HCT116 (cell line): ENCODE measurements at regions not wholly inside any gene's neighbourhood (a gene's known extent, or its start where the extent isn't known, plus 50 kb on each side); places are given as distances from the start of the nearest gene placed in this dataset.

Experiments
- ATAC-seq: fragments of 200-7000 bp; cut with Tn5 transposase; 2 replicates; pipeline ENCODE4 v1.9.1; 2020; ENCODE audit warnings: mild to moderate bottlenecking, moderate library complexity
- BruUV-seq: library from RNA; stranded (reverse); fragments of 400-500 nt; replicated peaks from 2 replicates; lab custom pipeline; 2021; lab: Mats Ljungman, UMichigan
- CTCF ChIA-PET: fragments of 300-600 bp; sonication (Branson Sonifier 250); formaldehyde crosslinking; loops from one replicate; lab custom pipeline; 2021; ENCODE audit warnings: antibody characterized with exemption; lab: Charles Lee
- POLR2A ChIA-PET: fragments of 300-600, 350-600 bp; sonication (Branson Sonifier 250); formaldehyde crosslinking; loops from one replicate; lab custom pipeline; 2021; ENCODE audit warnings: antibody characterized with exemption; lab: Charles Lee
- RAD21 ChIA-PET, 2 experiments: fragments of 300-600 bp; sonication (Branson Sonifier 250); formaldehyde crosslinking; loops; one replicate each; lab custom pipeline; 2023; ENCODE audit warnings: low total read pairs in 2 of 2; ENCODE audit not compliant: uncharacterized antibody in 2 of 2, unreplicated experiment in 2 of 2, low non-redundant PET in 1 of 2; lab: Charles Lee
- DNase-seq: peaks from one replicate; pipeline ENCODE4 v3.0.0-alpha.2; 2010; ENCODE audit warnings: low read depth, low spot score
- H2AFZ ChIP-seq: fragments of 200-600 bp; shearing (Covaris generic), sonication (generic); 2 replicates; pipeline ENCODE4 v1.6.1; 2017; ENCODE audit warnings: low read depth, mixed run types, mixed read lengths, antibody characterized with exemption, low read length; ENCODE audit not compliant: poor library complexity, severe bottlenecking
- H3K27ac ChIP-seq: 2 replicates; pipeline ENCODE4 v1.5.1; 2012; ENCODE audit warnings: low read depth, low read length
- H3K27me3 ChIP-seq: fragments of 200-600 bp; sonication (generic); 2 replicates; pipeline ENCODE4 v1.6.1; 2016; ENCODE audit warnings: mixed run types, low read length, mixed read lengths; ENCODE audit not compliant: insufficient read depth
- H3K36me3 ChIP-seq, 2 experiments: fragments of 200-500 bp in 1 of 2; fragments of 200-600 bp in 1 of 2; sonication (Bioruptor generic) in 1 of 2; sonication (generic) in 1 of 2; 2 replicates each; pipeline versions ENCODE4 v1.5.1 to v1.6.1; 2014 to 2016; ENCODE audit warnings: low read length in 2 of 2, inconsistent platforms in 1 of 2, mixed read lengths in 1 of 2, mixed run types in 1 of 2; ENCODE audit not compliant: insufficient read depth in 2 of 2, control insufficient read depth in 1 of 2
- H3K4me1 ChIP-seq, 2 experiments: fragments of 200-600 bp in 1 of 2; sonication (generic) in 1 of 2; 2 replicates each; pipeline versions ENCODE4 v1.5.1 to v1.6.1; 2012 to 2017; ENCODE audit warnings: low read length in 2 of 2, inconsistent platforms in 1 of 2, mild to moderate bottlenecking in 1 of 2, mixed read lengths in 1 of 2, mixed run types in 1 of 2, moderate library complexity in 1 of 2; ENCODE audit not compliant: insufficient read depth in 2 of 2, control insufficient read depth in 1 of 2
- H3K4me2 ChIP-seq: fragments of 200-600 bp; sonication (generic); 2 replicates; pipeline ENCODE4 v1.6.1; 2017; ENCODE audit warnings: mixed run types, low read length, mixed read lengths
- H3K4me3 ChIP-seq, 2 experiments: fragments of 200-600 bp in 1 of 2; sonication (generic) in 1 of 2; replicated peaks in 1 of 2; 2 replicates each; pipeline ENCODE4 v1.5.1; 2011 to 2016; ENCODE audit warnings: low read length in 2 of 2, control low read depth in 1 of 2, low read depth in 1 of 2, mild to moderate bottlenecking in 1 of 2, mixed read lengths in 1 of 2, mixed run types in 1 of 2
- H3K79me2 ChIP-seq: fragments of 200-600 bp; sonication (generic); 2 replicates; pipeline ENCODE4 v1.6.1; 2017; ENCODE audit warnings: mild to moderate bottlenecking, mixed run types, low read length, moderate library complexity, mixed read lengths; ENCODE audit not compliant: insufficient read depth
- H3K9ac ChIP-seq: fragments of 200-600 bp; sonication (generic); 2 replicates; pipeline ENCODE4 v1.6.1; 2016; ENCODE audit warnings: low read length, mixed read lengths
- H3K9me2 ChIP-seq: fragments of 200-600 bp; sonication (generic), shearing (Covaris generic); 2 replicates; pipeline ENCODE4 v1.6.1; 2017; ENCODE audit warnings: mixed run types, mild to moderate bottlenecking, moderate library complexity; ENCODE audit not compliant: insufficient read depth
- H3K9me3 ChIP-seq, 2 experiments: fragments of 200-500 bp in 1 of 2; fragments of 200-600 bp in 1 of 2; sonication (Bioruptor generic) in 1 of 2; sonication (generic) in 1 of 2; 2 replicates each; pipeline ENCODE4 v1.6.1; 2014 to 2017; ENCODE audit warnings: low read length in 2 of 2, mixed read lengths in 2 of 2, inconsistent platforms in 1 of 2, low read depth in 1 of 2, mild to moderate bottlenecking in 1 of 2, mixed run types in 1 of 2, moderate library complexity in 1 of 2; ENCODE audit not compliant: control insufficient read depth in 1 of 2, insufficient read depth in 1 of 2
- H4K20me1 ChIP-seq: fragments of 200-600 bp; sonication (generic), shearing (Covaris generic); 2 replicates; pipeline ENCODE4 v1.6.1; 2017; ENCODE audit warnings: mixed run types, mild to moderate bottlenecking, moderate library complexity; ENCODE audit not compliant: insufficient read depth
- ATF3 ChIP-seq: IDR thresholded peaks from 2 replicates; pipeline ENCODE4 v1.6.1; 2012
- ELF1 ChIP-seq: IDR thresholded peaks from 2 replicates; pipeline ENCODE4 v1.6.1; 2012; ENCODE audit warnings: low read depth, borderline replicate concordance
- FOSL1 ChIP-seq: IDR thresholded peaks from 2 replicates; pipeline ENCODE4 v1.6.1; 2012; ENCODE audit warnings: low read depth
- MAX ChIP-seq: IDR thresholded peaks from 2 replicates; pipeline ENCODE4 v1.6.1; 2012
- POLR2AphosphoS5 ChIP-seq: IDR thresholded peaks from 2 replicates; pipeline ENCODE4 v1.6.1; 2011; ENCODE audit warnings: mild to moderate bottlenecking, low read depth, low read length, moderate library complexity
- RAD21 ChIP-seq: IDR thresholded peaks from 2 replicates; pipeline ENCODE4 v1.6.1; 2012; ENCODE audit warnings: low read depth, mild to moderate bottlenecking
- SP1 ChIP-seq: IDR thresholded peaks from 2 replicates; pipeline ENCODE4 v1.6.1; 2012; ENCODE audit warnings: low read depth
- YY1 ChIP-seq: IDR thresholded peaks from 2 replicates; pipeline ENCODE4 v1.6.1; 2011; ENCODE audit warnings: low read length, low read depth, moderate library complexity, mild to moderate bottlenecking; ENCODE audit not compliant: insufficient replicate concordance; ENCODE audit errors: extremely low read depth
- ZBTB33 ChIP-seq: IDR thresholded peaks from 2 replicates; pipeline ENCODE4 v1.6.1; 2011; ENCODE audit warnings: mild to moderate bottlenecking, low read length, moderate library complexity; ENCODE audit not compliant: insufficient replicate concordance; ENCODE audit errors: extremely low read depth
- ZNF274 ChIP-seq: fragments of 200-500 bp; sonication (Bioruptor generic); IDR thresholded peaks from 2 replicates; pipeline ENCODE4 v1.6.1; 2014; ENCODE audit warnings: mild to moderate bottlenecking, low read depth, low read length, inconsistent platforms
- intact Hi-C: fragments of 100-400 bp; cut with micrococcal nuclease; formaldehyde crosslinking; loops from 2 replicates; pipeline ENCODE4 v1.10.0; 2022

GRCh38 chr9:13508086-13508485 lies 228.6 kb upstream of the MPDZ start:
- BruUV-seq, result no TSS peak
- no peaks in the 10 kb centered on the region for H3K79me2 ChIP-seq
- POLR2A ChIA-PET, result no interaction called here

More at GRCh38 chr9:13508086-13508485, 228.6 kb upstream of the MPDZ start:
- no peaks in the 10 kb centered on the region for H3K4me1 ChIP-seq
- no peaks in the 10 kb centered on the region for H3K36me3 ChIP-seq
- ChIA-PET RAD21 (no interaction called here), CTCF (no interaction called here)
- ATAC-seq (no peak), DNase-seq (no peak)
- intact Hi-C loops, result no loop called here
- no peak overlapping the region for H3K27ac ChIP-seq
- no peaks in the 10 kb centered on the region for H3K9me2 ChIP-seq
- H3K4me2 ChIP-seq, result no peak overlapping the region
- H3K27me3 ChIP-seq, result no peaks in the 10 kb centered on the region
- H4K20me1 ChIP-seq, result no peaks in the 10 kb centered on the region
- TF ChIP-seq ZBTB33 (no peak), ZNF274 (no peak), YY1 (no peak), POLR2AphosphoS5 (no peak), SP1 (no peak), MAX (no peak), ELF1 (no peak), RAD21 (no peak), FOSL1 (no peak), ATF3 (no peak)
- TF ChIP-seq, all 23 proteins: peak for 0
- Histone ChIP-seq H2AFZ (no peak overlapping the region), H3K9me3 (no peaks in the 10 kb centered on the region), H3K9ac (no peak overlapping the region), H3K4me3 (no peak overlapping the region)
